Loucy (cell line): ENCODE measurements at regions not wholly inside any gene's neighbourhood (a gene's known extent, or its start where the extent isn't known, plus 50 kb on each side); places are given as distances from the start of the nearest gene placed in this dataset.

Experiments
- EZH2phosphoT487 ChIP-seq: fragments of 200-600 bp; IDR thresholded peaks from 2 replicates; pipeline ENCODE4 v1.6.1; 2018; ENCODE audit warnings: antibody characterized with exemption, mild to moderate bottlenecking, moderate library complexity, borderline replicate concordance
- TF ChIP-seq, protein P1 (sequence below): fragments of 200-600 bp; sonication (generic); conservative IDR thresholded peaks from 2 replicates; pipeline ENCODE4 v1.5.1; 2014; ENCODE audit warnings: mild to moderate bottlenecking, antibody characterized with exemption, low read length

DNA sequence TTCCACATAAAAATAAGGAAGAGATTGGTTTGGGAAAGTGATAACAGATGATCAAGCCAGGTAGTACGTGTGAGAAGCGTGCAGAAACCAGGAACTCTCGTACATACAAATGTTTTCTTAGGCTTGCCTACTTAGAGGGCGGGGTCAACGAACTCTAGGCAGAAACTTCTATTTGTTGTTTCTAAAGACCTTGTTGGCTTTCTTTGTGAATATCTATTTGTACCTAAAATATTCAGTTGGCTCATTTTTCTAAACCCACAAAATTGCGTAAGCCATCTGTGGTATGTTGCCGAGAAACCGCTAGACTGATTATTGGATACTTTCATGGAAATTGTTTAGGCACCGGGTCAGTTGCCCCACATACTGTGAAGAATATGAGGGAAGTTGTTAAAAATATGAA lies 458.5 kb downstream of the MAT2B start:
- TF ChIP-seq, protein P1, sequence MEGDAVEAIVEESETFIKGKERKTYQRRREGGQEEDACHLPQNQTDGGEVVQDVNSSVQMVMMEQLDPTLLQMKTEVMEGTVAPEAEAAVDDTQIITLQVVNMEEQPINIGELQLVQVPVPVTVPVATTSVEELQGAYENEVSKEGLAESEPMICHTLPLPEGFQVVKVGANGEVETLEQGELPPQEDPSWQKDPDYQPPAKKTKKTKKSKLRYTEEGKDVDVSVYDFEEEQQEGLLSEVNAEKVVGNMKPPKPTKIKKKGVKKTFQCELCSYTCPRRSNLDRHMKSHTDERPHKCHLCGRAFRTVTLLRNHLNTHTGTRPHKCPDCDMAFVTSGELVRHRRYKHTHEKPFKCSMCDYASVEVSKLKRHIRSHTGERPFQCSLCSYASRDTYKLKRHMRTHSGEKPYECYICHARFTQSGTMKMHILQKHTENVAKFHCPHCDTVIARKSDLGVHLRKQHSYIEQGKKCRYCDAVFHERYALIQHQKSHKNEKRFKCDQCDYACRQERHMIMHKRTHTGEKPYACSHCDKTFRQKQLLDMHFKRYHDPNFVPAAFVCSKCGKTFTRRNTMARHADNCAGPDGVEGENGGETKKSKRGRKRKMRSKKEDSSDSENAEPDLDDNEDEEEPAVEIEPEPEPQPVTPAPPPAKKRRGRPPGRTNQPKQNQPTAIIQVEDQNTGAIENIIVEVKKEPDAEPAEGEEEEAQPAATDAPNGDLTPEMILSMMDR = no peak
- TF ChIP-seq EZH2phosphoT487 = no peak
